DOHH2 (cell line): ENCODE measurements at regions not wholly inside any gene's neighbourhood (a gene's known extent, or its start where the extent isn't known, plus 50 kb on each side); places are given as distances from the start of the nearest gene placed in this dataset.

Experiments used
- CTCF ChIP-seq: fragments of 200-600 bp; sonication (generic); IDR thresholded peaks from one replicate; pipeline ENCODE4 v1.5.1; 2014; ENCODE audit warnings: antibody characterized with exemption, mild to moderate bottlenecking, low read depth, low read length; ENCODE audit not compliant: poor library complexity, severe bottlenecking
- EZH2phosphoT487 ChIP-seq: fragments of 200-600 bp; sonication (generic); IDR thresholded peaks from 2 replicates; pipeline ENCODE4 v1.6.1; 2017; ENCODE audit warnings: borderline replicate concordance, mild to moderate bottlenecking, antibody characterized with exemption, low read length, moderate library complexity, mixed read lengths

GRCh38 chr3:106611116-106611515 lies 742.3 kb upstream of the CBLB start:
- TF ChIP-seq CTCF: no peak
- no peak for TF ChIP-seq EZH2phosphoT487
